DMS79 treated with DMSO at 0.1 percent for 48 hours (cell line): ENCODE measurements at regions not wholly inside any gene's neighbourhood (a gene's known extent, or its start where the extent isn't known, plus 50 kb on each side); places are given as distances from the start of the nearest gene placed in this dataset.
"Not testable (repeated sequence)": the region's sequence is repeated elsewhere in the genome, so short reads cannot be mapped to it uniquely, and the experiment has no call there.

ENCODE experiments used
- DNase-seq: peaks from one replicate; lab custom pipeline; 2025; lab: John Stamatoyannopoulos, UW

DNA sequence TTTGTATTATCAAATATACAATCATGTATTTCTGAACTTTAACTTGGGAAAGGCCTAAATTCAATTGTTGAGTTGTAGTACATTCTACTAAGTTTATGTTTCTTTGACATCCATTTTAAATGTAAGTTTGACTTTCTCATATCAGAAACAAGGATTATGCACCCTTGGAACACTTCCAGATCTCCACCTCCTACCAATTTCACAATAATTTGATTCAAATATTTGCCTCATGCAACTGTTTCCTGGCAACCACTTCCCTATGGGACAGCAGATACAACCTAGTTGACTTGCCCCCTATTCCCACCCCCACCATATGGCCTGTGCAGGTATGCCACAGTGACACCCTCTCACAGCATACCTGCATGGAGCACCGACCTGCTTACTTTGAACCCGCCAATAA lies 506.4 kb upstream of the PABPC4L start:
- DNase-seq, result no peak

DNA sequence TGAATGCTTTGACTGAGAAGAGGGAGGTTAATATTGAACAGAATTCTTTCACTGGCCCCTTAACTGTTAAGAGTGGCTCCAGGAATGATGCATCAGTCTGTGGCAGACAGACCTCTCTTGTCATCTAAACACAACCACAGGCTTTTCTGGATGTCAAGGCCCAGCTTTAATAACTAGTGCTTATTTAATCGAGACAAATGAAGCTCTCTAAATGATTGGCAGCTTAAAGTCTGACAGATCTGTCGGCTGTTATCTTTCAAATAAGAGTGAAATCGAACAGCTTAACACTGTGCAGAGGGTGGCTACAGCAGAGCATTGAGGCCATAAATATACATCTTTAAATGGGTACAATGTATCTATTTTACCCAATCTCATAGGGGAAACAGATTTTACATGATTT lies 500.8 kb upstream of the PABPC4L start:
- no peak for DNase-seq

DNA sequence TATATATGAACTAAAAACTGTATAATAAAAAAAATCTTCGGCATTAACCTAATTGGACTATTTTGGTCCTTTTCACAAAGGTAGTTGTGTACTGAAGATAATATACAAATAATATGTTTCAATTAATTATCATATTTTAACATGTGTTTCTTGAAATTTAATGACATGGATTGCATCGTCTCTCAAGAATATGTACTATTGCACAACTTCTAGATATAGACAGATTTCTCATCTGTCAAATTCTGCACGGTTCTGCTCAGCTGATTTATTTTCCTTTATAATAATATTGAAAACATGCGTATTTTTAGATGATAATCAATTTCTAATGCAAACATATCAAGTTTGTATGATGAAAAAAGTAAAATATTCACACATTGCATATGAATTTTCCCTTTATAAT lies 498.7 kb upstream of the PABPC4L start:
- DNase-seq, result no peak

DNA sequence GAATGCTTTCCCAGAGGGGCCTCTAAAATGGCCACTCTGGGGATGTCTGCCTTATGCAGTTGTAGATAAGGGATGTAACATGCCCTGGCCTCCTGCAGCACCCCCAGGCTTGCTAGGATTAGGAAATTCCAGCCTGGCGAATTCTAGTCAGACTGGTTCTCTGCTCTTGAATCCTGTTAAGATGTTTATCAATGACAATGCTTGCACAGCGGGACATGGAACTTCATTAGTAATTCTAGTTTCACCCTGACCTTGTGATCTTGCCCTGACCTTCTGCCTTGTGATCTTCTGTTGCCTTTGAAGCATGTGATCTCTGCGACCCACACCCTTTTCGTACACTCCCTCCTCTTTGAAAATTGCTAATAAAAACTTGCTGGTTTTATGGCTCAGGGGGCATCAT lies 497.2 kb upstream of the PABPC4L start:
- DNase-seq, result not testable (repeated sequence)

DNA sequence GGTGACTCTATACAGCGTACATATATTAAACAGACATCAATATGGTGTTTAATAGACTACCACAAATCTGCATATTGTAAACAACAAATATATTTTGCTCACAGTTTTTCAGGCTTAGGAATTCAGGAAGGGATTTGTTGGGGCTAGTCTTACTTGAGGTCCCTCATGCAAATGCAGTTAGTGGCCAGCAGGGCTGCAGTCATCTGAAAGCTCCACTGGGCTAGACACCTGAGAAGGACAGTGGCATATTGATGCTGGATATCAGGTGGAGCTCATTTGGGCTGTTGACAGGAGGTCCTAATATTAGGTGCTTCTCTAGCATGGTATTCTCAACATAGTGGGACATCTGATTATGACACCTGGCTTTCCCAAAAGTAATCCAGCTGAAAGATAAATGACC lies 493.8 kb upstream of the PABPC4L start:
- no peak for DNase-seq

DNA sequence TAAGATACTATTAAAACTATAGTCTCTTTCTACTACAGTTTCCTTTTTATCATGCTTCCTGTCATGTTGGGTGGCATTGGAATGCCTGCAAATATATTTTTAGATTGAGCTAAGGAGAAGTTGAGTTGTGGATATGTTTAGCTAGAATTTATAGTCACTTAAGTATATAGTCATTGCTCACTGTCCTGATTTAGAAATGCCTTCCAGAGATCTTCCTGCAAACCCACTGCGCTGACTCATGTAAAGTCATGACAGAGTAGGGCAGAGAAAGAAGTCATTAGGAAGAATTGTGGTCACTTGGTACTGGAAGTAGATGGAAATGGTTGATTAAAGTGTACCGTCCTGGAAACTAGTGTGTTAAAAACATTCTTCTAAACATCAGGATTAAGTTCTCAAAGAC lies 490.3 kb upstream of the PABPC4L start:
- no peak for DNase-seq

DNA sequence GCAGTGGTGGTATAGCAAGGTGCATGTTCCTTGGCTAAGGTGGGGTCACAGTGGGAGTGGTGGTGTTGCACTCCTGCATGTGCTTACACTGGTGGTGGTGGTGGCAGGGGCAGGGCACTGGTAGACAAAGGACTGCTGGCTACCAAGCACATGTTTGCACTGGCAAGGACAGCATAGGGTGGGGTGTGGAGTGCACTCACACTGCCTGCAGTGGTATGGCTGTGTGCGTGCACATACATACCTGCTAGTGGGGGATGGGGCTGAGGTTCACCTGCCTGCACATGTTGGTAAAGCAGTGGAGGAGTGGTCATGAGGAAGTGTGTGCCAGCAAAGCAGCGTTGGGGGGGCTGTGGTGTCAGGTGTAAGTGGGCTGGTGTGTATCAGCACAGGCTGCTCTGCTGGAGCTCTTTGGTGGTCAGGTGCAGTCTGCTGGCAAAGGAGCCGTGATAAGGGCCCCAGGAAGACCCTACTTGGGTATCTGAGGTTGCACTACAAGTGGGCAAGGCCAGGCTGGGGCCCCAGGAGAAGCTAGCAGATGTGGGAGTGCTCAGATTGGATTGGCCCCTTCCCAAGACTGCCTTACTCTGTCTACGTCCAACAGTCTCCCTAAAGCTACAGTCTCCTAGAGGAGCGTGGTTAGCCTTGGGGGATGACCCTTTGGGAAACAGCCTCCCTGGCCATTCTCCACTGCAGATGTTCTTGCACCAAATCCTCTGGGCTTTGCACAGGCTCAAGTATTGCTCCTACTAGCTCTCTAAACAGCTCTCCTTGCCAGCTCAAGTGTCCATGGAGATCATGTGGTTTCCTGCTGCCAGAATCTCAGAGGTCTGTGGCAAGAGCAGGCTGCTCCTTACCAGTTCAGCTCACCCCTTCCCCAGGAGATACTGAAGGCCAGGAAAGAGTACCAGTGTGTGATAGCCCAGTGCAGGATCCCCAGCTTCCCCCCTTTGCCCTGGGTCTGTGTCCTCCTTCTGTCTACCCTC lies 486.3 kb upstream of the PABPC4L start:
- DNase-seq, result no peak

DNA sequence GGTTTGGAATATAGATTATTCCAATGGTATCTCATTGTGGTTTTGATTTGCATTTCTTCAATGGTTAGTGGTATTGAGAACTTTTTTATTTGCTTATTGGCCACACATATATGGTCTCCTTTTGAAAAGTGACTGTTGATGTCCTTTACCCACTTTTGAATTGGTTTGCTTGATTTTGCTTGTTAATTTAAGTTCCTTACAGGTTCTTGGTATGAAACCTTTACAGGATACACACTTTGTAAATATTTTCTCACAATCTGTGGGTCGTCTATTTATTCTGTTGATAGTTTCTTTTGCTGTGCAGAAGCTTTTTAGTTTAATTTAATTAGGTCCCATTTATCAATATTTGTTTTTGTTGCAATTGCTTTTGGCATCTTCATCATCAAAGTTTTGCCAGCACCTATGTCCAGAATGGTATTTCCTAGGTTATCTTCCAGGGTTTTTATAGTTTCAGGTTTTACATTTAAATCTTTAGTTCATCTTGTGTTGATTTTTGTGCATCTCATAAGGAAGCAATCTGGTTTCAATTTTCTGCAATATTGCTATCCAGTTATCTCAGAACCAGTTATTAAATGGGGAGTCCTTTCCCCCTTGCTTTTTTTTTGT lies 475.7 kb upstream of the PABPC4L start:
- no peak for DNase-seq

DNA sequence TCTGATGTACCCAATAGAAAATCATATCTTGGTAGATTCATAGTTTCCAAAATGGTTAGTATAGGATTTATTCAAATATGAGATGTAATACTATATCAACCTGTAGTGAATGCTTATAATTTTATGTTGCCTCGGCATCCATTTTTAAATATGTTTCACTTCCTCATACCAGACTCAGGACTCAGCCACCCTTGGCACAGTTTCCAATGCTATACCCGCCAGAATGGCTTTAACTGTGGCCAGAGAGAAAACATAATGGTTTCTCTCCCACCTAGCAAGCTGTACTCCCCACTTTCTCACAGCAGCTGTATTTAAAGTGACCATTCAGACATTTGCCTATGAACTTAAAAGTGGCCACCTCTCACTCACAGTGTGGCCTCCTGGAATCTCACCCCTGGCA lies 466.6 kb upstream of the PABPC4L start:
- DNase-seq, result no peak

DNA sequence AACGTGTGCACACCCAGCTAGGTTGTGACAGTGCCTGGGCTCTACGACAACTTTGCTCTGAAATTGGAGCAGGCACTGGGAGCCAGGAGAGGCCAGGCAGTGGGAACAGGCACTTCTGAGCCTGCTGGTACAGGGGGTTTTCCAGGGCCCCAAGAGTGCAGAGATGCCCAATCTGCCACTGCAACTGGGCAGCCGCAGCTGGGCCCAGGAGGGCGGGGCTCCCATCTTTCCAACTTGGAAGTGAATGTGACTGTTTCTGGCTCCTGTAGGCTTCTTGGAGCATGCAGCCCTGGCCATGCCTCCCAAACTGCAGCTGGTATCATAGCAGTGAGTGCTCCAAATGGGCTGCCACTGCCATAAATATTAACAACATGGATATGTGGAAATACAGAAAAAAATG lies 465.1 kb upstream of the PABPC4L start:
- no peak for DNase-seq

DNA sequence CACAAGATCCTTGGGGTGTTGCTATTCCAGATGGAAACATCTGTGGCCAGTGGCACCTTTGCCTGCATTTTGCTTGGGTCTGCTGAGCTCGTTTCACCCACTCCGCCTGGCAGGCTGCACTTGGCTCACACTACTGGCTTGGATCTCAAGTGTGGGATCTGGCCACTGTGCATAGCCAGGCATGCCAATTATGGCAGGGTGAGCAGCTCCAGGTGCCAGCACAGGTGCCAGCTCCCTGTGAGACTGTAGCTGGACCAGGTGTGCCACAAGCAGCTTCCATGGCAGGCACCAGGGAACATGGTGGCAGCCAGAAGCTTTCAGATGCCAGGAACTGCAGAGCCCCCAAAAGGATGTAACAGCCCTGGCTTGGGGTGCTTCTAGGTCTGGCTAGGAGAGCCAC lies 463.8 kb upstream of the PABPC4L start:
- no peak for DNase-seq

DNA sequence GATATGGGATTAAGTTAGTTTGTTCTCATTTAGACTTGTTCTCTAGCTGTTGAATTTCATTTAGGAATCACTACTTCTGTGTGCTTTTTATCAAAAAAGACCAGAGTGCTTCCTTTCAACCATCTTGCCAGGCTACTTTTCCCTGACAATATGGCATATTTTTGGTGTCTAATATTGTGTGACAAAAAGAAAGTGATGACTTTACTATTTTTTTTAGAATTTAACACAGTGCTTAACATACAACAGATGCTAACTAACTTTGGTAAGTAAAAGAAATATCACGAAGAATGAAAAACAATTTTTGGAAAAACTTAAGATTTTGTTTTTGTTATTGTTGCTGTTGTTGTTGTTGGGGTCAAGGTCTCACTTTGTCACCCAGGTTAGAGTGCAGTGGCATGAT lies 462.2 kb upstream of the PABPC4L start:
- no peak for DNase-seq

DNA sequence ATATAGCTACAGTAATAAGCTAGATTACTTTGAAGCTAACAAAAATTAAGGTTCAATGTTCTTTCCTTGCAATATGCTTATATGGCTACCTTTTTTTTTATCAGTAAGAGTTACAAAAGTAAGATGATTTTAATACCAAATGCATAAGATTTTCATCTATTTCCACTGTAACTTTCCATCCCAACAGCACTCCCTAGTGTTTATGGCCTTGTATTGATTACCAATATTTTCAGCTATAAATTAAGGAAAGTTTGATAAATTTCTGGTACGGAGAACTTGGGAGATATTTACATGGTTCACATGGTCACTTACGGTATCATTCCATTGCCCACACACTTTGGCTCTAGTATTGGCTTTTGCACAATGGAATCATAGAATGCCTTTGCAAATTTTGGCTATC lies 448.9 kb upstream of the PABPC4L start:
- no peak for DNase-seq

DNA sequence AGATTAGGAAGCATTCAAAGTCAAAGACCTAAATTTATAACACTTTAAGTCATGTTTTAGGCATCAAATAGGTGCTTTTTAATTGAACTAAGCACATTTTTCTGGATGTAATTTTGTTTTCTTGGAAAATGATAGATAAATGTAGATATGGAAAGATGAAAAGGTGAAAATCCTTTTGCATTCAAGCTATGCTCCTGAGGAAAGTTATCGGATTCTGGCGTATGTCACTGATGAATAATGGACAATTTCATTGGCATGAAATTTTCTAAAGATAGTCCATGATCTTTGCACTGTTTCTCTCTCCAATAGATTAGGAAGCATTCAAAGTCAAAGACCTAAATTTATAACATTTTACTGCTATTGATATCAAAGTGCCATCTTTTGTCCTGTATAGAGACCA lies 444.2 kb upstream of the PABPC4L start:
- no peak for DNase-seq

DNA sequence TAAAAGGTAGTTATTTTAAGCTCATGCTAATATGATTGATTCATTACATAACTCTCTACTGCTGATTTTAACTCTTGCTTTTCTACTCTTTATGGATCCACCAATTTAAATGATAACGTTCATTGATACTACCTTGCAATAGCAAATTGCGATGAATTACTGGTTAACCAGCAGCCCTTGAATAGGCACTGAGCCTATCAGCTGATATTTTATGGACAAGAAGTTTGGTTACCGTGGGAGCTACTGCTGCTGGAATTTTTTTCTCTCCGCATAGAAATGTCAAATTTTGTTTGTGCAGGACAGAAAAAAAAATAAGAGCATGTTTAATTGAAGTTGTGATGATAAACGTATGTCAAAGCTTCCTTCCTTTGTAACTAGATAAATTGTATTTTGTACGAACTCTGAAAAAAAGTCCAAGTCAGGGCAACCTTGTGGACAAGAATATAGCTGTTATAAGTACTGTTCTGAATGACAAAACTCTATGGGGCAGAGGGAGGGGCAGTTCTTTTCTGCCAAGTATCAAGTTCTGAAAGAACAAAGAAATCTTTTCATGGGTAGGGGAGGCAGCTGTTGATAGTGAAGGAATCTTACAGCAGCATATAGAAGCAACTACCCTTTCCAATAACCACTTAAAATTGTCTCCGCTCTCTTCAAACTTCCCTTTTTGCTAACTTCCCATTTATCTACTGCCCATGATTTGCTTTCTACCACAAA lies 434.9 kb upstream of the PABPC4L start:
- DNase-seq, result no peak

DNA sequence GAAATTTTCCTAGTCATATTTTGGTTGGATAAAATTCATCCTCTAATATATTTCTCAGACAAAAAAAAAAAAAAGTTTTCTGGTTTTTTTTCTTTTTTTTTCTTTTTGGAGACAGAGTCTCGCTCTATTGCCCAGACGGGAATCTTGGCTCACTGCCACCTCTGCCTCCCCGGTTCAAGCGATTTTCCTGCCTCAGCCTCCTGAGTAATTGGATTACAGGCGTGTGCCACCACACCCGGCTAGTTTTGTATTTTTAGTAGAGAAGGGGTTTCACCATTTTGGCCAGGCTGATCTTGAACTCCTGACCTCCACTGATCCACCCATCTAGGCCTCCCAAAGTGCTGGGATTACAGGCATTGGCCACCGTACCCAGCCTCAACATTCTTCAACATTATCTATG lies 432.7 kb upstream of the PABPC4L start:
- DNase-seq, result no peak

DNA sequence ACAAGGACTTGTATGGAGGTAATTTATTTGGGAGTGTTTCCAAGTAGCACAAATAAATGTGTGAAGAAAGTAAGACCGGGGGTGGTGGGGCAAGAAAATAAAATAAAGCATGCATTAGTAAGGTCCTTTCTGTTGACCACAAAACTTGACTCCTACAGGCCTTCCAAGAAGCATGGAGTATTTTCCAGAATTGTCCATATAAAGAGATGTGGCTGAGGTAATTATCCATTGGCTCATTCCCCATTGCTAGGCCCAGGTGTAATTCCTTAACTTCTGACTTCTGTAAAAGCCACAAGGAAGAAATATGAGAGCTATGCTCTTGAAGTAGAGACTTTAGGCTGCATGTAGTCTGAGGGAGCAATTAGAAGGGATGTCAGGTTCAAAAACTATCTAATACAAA lies 430.5 kb upstream of the PABPC4L start:
- DNase-seq, result no peak

DNA sequence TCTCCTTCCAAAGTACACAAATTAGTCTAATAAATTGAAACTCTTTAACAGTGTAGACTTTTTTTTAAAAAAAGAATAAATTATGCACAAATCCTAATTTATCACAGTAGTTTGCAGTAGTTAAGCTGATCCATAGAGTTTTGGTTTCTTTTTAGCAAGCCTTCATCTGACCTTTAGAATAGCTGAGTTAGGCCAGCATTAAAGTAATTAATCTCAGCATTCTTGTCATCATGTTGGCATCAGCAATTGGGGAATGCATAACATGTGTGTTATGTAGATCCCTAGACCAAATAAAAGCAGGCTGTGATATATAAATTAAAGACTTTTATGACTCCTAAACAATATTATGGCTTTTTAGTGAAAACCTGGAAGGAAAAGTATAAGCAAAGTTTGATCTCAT lies 426.5 kb upstream of the PABPC4L start:
- DNase-seq, result no peak

DNA sequence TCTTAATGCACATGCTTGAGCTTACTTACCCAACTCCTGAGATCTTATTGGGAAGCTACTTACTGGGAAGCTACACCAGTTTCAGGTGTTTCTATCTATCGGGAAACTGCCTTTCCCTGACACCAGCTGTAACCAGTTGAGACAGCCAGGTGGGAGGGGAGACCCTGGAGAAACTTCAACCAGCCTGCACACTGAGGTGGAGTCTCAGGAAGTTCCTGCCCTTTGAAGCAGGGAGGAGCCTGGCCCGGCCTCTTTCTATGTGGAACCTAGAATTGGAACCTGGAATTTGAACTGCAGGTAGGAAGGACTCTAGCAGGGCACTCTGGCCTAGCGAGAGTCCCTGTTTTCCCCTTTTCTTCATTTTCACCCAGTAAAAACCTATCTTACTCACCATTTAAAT lies 425.8 kb upstream of the PABPC4L start:
- no peak for DNase-seq

DNA sequence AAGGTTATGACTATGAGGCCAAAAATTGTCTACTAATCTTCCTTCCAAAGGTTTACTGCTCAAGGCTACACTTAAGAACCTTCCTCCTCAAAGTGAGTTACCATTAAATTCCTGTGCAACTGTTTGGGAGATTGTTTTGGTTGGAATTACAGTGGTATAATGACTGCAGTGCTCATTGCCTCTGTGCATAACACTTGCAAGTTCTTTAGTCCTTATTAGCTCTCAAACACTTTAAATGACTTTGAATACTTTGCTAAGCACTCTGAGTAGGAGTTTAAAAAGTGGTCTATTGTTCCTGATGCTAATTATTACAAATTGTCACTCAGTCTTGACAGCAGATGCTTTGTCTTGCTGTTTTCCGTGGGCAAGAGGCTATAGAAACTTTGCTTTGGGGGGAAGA lies 422.8 kb upstream of the PABPC4L start:
- DNase-seq, result no peak

DNA sequence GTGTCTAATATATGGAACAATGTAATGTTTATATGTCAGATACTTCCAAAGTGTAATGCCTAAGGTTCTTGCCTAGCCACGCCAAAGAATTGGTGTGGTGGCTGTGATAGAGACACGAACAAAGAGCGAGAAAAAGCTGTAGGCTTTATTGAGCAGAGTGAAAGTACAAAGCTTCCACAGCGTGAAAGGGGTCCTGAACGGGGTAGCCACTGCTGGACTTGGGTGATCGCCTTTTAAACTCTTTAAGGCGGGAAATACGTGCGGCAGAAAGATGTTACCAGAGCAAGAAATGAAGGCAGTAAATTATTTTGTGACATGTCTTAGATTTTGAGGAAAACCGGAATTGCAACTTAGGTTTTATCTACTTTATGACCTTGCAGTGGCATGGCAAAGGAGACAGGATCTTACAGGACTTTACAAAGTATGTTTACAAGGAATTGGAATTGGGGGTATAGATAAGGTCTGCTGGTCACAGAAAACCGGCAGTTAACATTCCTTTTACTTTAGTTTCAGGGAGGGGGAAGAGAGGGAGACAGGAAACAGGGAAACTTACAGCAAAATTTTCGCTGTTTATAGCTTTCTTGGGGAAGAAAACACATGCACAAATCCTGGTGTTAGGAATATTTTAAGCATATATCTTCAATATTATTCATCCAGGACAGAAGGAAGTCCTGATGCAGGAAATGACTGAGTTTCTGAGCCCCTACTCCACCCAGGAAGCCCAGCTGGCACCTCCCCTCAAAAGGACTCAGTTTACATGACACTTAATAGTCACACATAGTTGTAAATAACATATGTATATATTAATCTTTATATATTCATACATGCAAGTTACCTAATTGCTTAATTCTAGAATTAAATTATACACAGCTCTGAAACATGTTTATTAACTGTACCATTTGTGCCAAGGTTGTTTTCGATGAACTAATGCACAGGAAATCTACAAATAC lies 421.3 kb upstream of the PABPC4L start:
- DNase-seq, result not testable (repeated sequence)

DNA sequence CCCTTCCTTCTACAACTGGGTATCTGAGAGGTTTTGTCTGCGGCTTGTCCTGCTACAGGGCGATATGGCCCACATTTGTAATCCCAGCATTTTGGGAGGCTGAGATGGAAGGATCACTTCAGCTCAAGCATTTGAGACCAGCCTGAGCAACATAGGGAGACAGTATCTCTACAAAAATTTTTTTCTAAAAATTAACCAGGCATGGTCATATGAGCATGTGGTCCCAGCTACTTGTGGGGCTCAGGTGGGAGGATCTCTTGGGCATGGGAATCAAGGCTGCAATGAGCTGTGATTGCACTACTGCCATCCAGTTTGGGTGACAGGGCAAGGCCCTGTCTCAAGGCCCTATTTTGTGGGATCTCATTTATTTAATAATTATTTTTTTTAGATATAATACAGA lies 420.6 kb upstream of the PABPC4L start:
- no peak for DNase-seq
